ENCODE measurements at regions not wholly inside any gene's neighbourhood (a gene's known extent, or its start where the extent isn't known, plus 50 kb on each side); places are given as distances from the start of the nearest gene placed in this dataset.

DNA sequence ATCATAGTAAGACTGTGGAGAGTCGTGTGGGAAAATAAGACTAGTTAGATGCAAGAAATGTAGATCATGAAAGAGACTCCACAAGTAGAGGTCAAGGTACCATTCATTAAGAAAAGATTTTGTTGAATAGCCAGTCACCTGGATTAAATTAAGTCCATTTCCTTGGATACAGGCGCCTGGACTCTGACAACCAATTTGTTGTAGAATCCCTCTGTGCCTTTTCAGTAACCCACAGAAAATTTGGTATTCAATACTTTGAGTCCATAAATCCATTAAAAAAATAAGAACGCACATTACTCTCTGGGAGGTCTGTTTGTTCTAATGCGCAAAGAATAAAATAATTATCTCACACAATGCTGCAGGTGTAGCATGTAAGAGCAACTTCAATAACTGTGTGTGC is 469.4 kb downstream of the KLF12 start:
- TF ChIP-seq CSDC2 (CRISPR knock-in tag; IDR thresholded peaks at IDR 0.05) (no peak), ISL1 (CRISPR knock-in tag; IDR thresholded peaks at IDR 0.05) (no peak), ZFP3 (CRISPR knock-in tag; IDR thresholded peaks at IDR 0.05) (no peak)
- TF ChIP-seq, protein P1, sequence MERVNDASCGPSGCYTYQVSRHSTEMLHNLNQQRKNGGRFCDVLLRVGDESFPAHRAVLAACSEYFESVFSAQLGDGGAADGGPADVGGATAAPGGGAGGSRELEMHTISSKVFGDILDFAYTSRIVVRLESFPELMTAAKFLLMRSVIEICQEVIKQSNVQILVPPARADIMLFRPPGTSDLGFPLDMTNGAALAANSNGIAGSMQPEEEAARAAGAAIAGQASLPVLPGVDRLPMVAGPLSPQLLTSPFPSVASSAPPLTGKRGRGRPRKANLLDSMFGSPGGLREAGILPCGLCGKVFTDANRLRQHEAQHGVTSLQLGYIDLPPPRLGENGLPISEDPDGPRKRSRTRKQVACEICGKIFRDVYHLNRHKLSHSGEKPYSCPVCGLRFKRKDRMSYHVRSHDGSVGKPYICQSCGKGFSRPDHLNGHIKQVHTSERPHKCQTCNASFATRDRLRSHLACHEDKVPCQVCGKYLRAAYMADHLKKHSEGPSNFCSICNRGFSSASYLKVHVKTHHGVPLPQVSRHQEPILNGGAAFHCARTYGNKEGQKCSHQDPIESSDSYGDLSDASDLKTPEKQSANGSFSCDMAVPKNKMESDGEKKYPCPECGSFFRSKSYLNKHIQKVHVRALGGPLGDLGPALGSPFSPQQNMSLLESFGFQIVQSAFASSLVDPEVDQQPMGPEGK (CRISPR knock-in tag; IDR thresholded peaks at IDR 0.05; ENCODE audit: borderline replicate concordance), result no peak
